HG02588 (cell line): ENCODE measurements at regions not wholly inside any gene's neighbourhood (a gene's known extent, or its start where the extent isn't known, plus 50 kb on each side); places are given as distances from the start of the nearest gene placed in this dataset.
"Not testable (repeated sequence)": the region's sequence is repeated elsewhere in the genome, so short reads cannot be mapped to it uniquely, and the experiment has no call there.

ENCODE experiments used
- ATAC-seq: cut with Tn5 transposase; IDR thresholded peaks from one replicate; pipeline ENCODE4 v1.9.1; 2021; ENCODE audit warnings: mild to moderate bottlenecking, moderate library complexity; ENCODE audit not compliant: unreplicated experiment

DNA sequence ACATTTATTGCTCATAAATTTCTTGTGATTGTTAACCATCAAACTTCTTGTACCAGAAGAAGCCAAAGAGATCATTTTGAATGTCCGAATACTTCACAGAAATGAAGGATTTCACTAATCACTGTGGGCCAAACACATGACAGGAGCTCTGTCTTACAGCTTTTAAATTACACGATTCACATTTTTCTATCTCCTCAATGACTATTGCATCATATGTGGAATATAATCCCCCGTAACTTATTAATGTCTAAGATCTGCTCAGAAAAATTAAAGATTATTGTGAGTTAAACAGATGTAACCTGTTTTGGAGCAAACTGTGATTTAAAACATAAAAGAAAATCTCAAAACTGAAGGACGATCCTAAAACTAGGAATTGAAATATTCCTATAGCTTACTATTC is 645.2 kb upstream of the COX7C start:
- no peak for ATAC-seq

DNA sequence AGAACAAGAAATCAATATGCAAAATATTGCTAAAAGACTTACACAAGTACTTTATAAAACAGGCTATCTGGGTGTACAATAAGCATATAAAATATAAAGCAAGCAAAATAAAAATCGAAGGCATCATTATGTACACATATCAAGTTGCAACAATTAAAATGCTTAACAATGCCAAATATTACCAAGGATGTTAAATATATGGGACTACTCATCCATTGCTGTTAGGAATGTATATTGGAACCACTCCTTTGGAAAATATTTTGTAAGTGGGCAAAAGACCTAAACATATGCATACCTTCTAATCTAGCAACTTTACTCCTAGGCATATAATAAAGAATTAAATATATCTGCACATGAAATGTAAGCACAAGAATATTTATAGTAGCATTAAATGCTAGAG is 632.6 kb upstream of the COX7C start:
- ATAC-seq, result no peak

DNA sequence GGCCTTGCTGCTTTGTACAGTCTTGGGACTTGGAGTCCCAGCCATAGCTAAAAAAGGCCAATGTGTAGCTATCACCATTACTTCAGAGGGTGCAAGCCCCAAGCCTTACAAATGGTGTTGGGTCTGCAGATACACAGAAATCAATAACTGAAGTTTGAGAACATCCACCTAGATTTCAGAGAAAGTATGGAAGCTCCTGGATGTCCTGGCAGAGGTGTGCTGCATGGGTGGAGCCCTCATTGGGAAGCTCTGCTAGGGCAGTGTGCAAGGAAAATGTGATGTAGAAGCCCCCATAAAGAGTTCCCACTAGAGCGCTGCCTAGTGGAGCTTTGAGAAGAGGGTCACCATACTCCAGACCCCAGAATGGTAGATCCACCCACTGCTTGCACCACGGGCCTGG is 626.7 kb upstream of the COX7C start:
- no peak for ATAC-seq

DNA sequence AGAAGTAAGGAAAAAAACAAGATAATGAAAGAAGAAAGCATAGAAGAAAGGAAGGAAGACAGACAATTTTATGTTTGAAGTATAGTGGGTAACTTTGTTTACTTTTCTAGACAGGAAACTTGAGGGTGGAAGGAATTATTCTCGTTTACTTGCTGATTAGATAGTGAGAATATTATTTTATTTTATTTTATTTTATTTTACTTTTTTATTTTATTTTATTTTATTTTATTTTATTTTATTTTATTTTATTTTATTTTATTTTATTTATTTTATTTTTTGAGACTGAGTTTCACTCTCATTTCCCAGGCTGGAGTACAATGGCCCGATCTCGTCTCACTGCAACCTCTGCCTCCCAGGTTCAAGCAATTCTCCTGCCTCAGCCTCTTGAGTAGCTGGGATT is 623.1 kb upstream of the COX7C start:
- not testable (repeated sequence) for ATAC-seq

DNA sequence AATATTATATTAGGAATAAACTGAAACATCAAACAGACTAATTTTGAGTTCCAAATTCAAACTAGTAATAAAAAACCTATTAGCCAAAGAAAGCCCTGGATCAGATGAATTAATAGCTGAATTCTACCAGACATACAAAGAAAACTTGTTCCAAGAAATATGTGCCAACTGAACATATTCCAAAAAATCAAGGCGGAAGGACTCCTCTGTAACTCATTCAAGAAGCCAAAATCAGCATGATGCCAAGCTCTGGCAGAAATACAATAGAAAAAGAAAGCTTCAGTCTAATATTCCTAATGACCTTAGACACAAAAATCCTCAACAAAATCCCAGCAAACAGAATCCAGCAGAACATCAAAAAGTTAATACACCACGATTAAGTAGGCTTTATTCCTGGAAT is 619.1 kb upstream of the COX7C start:
- no peak for ATAC-seq

DNA sequence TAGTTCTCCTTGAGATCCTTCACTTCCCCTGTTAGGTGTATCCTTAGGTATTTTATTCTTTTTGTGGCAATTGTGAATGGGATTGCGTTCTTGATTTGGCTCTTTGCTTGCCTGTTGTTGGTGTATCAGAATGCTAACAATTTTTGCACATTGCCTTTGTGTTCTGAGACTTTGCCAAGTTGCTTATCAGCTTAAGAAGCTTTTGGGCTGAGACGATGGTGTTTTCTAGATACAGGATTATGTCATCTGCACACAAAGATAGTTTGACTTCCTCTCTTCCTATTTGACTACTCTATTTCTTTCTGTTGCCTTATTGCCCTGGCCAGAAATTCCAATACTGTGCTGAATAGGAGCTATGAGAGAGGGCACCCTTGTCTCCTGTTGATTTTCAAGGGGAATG is 609.4 kb upstream of the COX7C start:
- ATAC-seq, result no peak

DNA sequence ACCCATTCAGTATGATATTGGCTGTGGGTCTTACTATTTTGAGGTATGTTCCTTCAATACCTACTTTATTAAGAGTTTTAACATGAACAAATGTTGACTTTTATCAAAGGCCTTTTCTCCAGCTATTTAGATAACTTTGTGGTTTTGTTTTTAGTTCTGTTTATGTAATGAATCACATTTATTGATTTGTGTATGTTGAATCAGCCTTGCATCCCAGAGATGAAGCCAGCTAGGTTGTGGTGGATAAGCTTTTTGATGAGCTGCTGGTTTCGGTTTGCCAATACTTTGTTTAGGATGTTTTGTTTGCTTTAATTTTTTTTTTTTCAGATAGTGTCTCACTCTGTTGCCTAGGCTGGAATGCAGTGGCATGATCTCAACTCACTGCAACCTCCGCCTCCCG is 609.0 kb upstream of the COX7C start:
- ATAC-seq, result no peak

DNA sequence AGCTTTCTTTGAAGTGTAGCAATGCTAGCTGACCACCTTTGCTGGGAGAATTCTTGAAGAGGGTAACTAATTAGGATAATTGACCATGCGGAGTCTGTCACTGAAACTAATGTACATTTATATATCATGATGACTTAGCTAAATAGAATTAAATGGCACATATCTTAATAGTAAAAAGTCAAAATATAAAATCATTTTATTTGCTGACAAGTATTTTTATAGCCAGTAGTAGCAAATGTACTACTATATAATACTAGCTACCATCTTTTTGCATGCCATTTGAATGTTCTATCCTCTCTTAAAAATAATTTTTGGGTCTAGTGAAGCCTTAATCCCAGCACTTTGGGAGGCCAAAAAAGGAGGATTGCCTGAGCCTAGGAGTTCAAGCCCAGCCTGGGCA is 605.8 kb upstream of the COX7C start:
- no peak for ATAC-seq

DNA sequence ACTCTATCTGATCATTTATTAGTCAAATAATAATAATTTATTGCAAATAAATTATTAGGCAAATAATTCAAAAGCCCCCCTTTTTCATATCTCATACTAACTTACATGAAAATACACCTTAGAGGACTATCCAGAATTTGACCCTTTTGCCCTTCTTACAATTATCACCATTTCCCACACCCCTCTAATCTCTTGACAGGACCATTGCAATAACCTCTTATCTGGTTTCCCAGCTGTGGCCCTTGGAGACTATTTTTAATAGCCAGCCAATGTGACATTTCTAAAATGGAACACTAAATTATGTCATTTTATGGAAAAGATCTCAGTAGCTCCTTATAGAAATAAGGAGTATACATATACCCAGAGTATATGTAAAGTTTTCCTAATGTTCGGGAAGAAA is 588.4 kb upstream of the COX7C start:
- no peak for ATAC-seq

DNA sequence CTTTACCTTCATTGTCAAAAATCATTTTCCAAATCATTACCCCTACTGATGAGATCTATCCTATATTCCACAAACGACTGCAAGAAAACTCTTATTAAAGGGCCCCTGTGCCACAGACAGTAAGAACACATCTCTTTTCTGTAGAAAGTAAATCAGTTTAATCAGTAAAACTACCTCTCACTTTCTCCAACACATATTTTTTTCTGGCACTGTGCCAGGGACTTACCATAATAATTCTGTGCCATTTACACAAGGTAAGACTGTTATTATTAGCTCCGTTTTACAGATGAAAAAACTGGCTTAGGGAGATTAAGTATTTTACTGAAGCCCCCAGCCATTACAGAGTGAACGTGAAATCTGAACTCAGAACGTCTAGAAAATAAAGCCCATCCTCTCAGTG is 587.0 kb upstream of the COX7C start:
- no peak for ATAC-seq

DNA sequence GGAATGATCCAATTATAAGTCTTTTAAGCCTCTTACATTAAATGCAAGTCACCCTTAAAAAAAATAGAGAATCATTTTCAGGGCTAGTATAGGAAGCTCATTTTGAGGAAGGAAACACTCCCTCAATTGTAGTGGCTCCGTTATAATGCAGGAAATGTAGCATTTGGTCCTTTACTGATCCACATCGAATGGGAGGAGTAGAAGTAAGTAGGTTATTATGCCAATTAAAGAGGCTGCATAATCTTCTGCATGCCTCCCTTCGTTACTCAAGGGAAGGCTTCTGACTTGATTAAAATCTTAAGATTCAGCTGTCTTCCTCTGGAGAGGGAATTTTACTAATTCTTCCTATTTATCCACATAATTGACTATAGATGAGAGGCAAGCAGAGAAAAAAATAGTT is 579.2 kb upstream of the COX7C start:
- no peak for ATAC-seq

DNA sequence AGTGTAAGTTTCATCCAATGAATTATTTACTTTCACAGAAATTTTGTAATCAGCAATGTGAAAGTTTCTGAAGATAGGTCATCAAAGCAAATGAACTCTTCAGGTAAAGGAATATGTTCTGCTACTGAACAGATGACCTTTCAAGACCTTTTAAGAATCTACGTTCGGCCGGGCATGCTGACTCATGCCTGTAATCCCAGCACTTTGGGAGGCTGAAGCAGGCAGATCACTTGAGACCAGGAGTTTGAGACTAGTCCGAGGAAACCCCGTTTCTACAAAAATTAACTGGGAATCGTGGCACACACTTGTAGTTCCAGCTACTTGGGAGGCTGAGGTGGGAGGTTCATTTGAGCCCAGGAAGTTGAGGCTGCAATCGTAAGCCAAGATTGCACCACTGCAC is 578.4 kb upstream of the COX7C start:
- ATAC-seq, result no peak

DNA sequence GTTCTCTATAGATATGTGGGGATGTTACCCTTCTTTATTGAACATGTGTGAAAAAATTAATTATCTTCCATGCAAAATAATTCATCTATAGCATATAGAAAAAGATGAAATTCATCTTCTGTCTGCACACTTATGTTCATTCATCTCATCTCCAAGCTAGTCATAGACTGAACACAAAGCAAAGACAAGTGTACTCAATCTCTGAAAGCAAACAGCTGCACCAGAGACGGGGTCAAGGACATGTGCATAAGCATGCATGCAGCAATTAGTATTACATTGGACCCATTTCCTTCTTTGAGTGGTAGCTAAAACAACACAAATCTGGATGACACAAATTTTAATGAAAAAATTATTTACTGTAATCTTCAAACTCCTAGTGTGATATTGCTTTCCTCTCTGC is 547.0 kb upstream of the COX7C start:
- no peak for ATAC-seq

DNA sequence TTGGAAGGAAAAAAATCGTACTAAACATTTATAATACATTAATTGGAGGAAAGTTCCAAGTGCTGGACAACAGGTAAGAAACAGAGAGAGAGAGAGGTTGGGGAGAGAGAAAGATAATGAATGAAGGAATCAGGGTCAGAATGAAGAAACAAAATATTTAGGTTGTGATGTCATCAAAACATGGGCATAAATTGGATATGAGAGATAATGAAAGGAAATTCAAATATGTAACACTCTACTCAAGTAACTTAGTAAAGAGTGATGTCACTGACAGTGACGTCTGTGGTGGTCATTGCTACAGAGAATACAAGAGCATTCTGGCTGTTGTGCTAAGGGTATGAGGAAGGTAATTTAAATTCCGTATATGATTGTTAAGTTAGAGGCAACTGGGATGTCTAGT is 543.4 kb upstream of the COX7C start:
- no peak for ATAC-seq

DNA sequence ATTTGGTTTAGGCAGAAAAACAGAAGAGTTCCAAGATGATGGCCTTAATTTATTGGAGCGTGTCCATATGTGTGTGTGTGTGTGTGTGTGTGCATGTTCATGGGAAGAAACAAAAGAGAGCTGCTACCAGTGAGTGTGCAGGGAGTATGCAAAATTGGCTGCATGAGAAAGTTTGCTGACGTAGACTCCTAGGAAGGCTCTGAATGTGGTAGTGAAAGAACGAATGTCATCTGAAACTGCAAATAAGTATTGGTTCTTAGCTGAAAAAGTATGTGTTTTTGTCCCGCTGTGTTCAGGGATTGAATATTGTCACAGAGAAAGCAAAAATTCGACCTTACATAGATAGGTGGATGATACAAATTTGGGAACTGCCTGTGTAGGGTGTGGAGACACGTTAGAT is 542.6 kb upstream of the COX7C start:
- ATAC-seq, result no peak

DNA sequence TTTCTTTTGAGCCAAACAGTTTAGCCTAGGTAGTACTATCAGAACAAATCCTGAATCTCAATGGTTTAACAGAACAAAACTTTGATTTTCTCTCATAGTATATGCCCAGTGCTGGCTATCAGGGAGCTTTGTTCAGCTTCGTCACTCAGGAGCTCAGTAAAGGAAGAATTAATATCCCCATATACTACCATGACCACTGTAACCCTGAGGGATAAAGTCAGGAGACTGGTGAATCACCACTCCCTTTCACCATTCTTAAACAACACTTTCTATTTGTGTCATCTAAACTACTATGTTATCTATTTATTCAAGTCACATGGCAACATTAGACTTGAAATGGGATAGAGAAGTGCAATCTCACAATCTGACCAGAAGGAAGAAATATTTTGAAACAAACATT is 522.6 kb upstream of the COX7C start:
- ATAC-seq, result no peak

DNA sequence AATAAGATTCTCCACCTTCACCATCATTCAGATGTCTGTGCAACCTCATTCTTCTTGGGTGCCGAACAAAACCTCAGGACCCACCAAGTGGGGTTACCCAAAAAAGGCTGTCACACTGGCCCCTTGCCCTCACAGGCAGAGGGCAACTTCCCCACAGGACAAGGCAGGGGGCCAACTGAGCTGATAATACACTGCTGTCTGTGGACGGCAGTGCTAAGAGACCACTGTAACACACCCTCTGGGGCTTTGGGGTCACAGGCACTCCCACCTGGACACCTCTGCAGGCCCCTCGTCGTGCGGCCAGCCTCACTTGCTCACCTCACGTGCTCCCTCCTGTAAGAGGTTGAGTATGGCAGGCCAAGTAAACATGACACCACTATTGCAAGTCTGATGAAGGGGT is 515.8 kb upstream of the COX7C start:
- ATAC-seq, result no peak

DNA sequence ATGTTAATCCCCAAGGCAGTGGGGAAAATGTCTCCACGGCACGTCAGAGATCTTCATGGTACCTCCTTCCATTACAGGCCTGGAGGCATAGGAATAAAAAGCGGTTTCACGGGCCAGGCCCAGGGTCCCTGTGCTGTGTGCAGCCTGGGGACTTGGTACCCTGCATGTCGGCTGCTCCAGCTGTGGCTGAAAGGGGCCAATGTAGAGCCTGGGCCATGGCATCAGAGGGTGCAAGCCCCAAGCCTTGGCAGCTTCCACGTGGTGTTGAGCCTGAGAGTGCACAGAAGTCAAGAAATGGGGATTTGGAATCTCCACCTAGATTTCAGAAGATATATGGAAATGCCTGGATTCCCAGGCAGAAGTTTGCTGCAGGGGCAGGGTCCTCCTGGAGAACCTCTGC is 508.9 kb upstream of the COX7C start:
- ATAC-seq, result no peak

DNA sequence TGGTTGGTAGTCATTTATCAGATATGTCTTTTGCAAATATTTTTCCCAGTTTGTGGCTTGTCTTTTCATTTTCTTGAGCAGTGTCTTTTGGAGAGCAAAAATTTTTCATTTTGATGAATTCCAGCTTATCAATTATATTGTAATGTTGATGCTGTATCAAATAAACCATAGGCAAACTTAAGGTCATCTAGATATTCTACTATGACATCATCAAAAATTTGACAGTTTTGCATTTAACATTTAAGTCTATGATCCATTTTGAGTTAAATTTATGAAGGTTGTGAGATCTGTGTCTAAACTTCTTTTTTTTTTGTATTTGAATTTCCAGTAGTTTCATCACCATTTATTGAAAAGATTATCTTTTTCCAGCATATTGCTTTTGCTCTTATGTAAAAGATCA is 505.5 kb upstream of the COX7C start:
- ATAC-seq, result no peak

DNA sequence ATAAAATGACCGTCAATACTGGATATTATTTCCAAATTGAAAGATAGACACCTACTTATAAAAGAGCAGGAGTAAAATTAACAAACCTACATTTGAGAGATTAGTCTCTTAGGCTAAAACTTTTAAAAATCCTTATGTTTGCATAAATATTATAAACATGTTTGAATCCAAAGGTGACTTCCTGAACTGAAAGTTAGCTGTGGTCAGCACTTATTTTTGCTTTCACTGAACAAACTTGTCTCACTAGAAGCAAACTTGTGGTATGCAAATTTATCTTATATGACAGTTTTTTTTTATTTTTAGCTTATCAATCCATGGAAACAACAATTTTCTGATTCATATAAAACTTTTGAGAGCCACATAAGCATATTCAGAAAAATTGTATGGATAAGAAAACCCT is 502.6 kb upstream of the COX7C start:
- no peak for ATAC-seq

DNA sequence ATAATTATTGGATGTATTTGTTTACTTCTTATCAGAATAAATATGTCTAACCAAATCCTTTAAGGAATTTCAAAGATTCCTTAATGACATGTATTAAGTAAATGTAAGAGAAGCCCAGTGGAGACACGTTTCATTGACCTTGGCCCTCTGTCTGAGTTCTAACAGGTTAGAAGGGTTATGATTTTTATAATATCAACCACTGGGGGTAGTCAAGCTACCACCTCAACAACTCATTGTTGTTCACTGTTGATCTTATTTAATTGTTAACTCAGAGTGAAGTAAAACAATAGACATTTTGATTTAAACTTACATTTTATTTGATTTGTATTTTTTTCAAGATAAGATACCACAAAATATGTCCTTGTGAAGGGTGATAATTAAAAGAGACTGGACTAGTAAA is 499.2 kb upstream of the COX7C start:
- no peak for ATAC-seq

DNA sequence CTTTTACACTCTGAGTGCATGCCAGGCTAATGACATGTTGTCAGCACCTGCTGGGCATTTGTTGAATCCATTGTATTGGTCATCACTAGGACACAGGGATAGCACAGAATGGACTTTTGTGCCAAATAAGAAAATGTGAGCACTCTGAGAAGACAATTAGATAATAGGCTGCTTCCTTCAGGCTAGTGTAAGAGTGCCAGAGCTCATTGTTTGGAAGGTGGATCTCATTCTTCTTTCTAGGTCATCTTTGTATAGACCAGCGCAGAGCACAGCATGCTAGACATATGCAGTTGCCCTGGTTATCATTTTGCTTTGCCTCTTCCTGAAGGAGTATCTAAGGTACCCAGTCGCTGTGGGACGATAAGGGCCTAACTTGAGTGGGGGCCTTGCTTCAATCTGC is 493.4 kb upstream of the COX7C start:
- no peak for ATAC-seq

DNA sequence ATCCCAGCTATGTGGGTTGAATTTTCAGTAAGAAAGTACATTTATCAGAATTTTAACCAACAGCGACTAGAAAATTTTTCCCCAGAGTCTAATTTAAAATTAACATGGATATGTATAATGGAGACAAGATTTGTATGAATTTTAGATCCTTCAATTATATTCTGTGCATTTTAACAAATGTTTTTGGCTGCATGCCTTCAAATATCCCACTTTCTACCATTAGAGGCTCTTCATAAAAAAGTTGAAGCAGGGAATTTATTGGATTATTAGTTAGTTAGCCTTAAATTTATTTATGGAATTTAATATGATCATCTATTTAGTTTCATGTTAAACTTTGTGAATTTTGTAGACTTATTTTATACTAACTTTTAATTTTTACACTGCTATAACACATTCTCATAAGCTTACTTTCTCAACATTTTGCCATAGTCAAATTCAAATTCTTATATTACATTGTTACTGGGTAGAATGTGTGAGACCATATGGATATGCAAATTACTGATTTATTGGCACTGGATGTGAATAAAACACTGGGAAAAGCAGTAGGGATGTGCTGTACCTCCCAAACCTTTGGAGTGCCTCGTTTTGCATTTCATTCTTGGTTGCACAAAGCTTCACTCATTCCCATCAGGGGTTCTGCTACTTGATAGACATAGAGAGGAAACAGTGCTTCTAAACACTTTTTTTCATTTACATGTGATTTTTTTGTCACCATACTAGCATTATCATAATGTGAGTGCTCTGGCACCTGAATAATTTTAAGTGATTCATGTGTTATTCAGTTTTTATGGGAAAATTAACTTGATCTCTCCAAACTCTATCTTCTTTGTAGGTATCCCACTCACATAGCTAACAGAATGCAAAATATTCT is 491.8 kb upstream of the COX7C start:
- ATAC-seq, result no peak
